Heart right ventricle (tissue), 16 donors: ENCODE measurements at regions not wholly inside any gene's neighbourhood (a gene's known extent, or its start where the extent isn't known, plus 50 kb on each side); places are given as distances from the start of the nearest gene placed in this dataset.
A peak's percentile ranks its signal among the peaks of the same experiment; 100 is the strongest.

Experiments used
- ATAC-seq, 8 donors: fragments of 200-7000 bp; cut with Tn5 transposase; one replicate each; pipeline ENCODE4 v1.9.1; 2020; ENCODE audit warnings: mild to moderate bottlenecking in 8 of 8, moderate library complexity in 8 of 8, moderate number of reproducible peaks in 1 of 8
- DNase-seq, 2 donors: peaks; one replicate each; pipeline ENCODE4 v3.0.0-alpha.2; 2020
- H3K27ac ChIP-seq, 10 donors: fragments of 200-600 bp; sonication (generic) in 2 of 10; one replicate each; pipeline versions ENCODE4 v1.5.0 to v1.8.0; 2020 to 2022; ENCODE audit warnings: mild to moderate bottlenecking in 3 of 10
- H3K27me3 ChIP-seq, 7 donors: fragments of 200-600 bp; one replicate each; pipeline ENCODE4 v1.8.0; 2021 to 2022; ENCODE audit warnings: mild to moderate bottlenecking in 2 of 7
- H3K36me3 ChIP-seq, 9 donors: fragments of 200-600 bp; sonication (generic) in 1 of 9; one replicate each; pipeline versions ENCODE4 v1.5.0 to v1.8.0; 2020 to 2022; ENCODE audit warnings: mild to moderate bottlenecking in 2 of 9
- H3K4me1 ChIP-seq, 9 donors: fragments of 200-600 bp; sonication (generic) in 1 of 9; one replicate each; pipeline versions ENCODE4 v1.5.0 to v1.8.0; 2020 to 2022; ENCODE audit warnings: mild to moderate bottlenecking in 4 of 9
- H3K4me3 ChIP-seq, 10 donors: fragments of 200-600 bp; sonication (generic) in 2 of 10; one replicate each; pipeline versions ENCODE4 v1.5.0 to v1.8.0; 2020 to 2022; ENCODE audit warnings: mild to moderate bottlenecking in 7 of 10, moderate library complexity in 2 of 10
- H3K9me3 ChIP-seq, 11 donors: fragments of 200-600 bp in 10 of 11; sonication (generic) in 2 of 11; one replicate each; pipeline versions ENCODE4 v1.5.0 to v1.8.0; 2013 to 2022; ENCODE audit warnings: mild to moderate bottlenecking in 2 of 11, control low read depth in 1 of 11, moderate library complexity in 1 of 11
- CTCF ChIP-seq, 9 donors: fragments of 200-600 bp; sonication (generic) in 2 of 9; IDR thresholded peaks; one replicate each; pipeline versions ENCODE4 v1.5.0 to v1.8.0; 2021 to 2022; ENCODE audit warnings: antibody characterized with exemption in 9 of 9, mild to moderate bottlenecking in 5 of 9, moderate library complexity in 1 of 9
- WGBS, 2 donors: extraction: QIAGEN DNeasy Blood & Tissue Kit; methylation state at CpG; one replicate each; pipeline ENCODE4 v1.1.7; 2013; ENCODE audit warnings: inconsistent platforms in 1 of 2; 5-methylcytosine and 5-hydroxymethylcytosine counted together
- intact Hi-C, 10 donors: fragments of 100-400 bp; cut with DNase I; formaldehyde crosslinking; loops; one replicate each; pipeline versions ENCODE4 v1.11.1 to v1.14.2; 2022
- donor health status: Arrhythmogenic right ventricular cardiomyopathy.
- donor health status: ischemic (EF 13 %, LVEDD 7.1; RV severe dilation, severe dysfunction).
- donor health status: healthy with polysubstance abuse.
- donor health status: DM: no; HTN: yes; CAD: no.
- donor health status: DM: no; HTN: no; CAD: no.
- donor health status: ischemic (EF 25% LVEDD 6.9; RV normal size, moderate dysfunction).
- donor health status: ischemic (EF 25% LVEDD 5.7; RV mildly dilated, moderate dysfunction).
- donor health status: healthy.
- donor health status: DM: yes; HTN: yes; CAD: no.
- donor health status: Ischemic cardiomyopathy.
- donor health status: ischemic (EF 35%, LVEDD 5.7; RV mildly dilated, moderate dysfunction).
- donor health status: nonischemic (EF 11% LVEDD 7.7; RV severe dilation, severe dysfunction).
- donor health status: DM: yes; HTN: yes; CAD: no.
- donor health status: PGD.
- donor health status: ischemic (EF 29% LVEDD 5.4; RV normal size, mild dysfunction).
- donor health status: nonischemic (EF 23%, LVEDD 6.1; RV moderate dilation, normal function).

- Histone ChIP-seq H3K4me1 (no peaks in the 10 kb centered on the region), H3K9me3 (no peaks in the 10 kb centered on the region), H3K27ac (no peak overlapping the region), H3K27me3 (no peaks in the 10 kb centered on the region), H3K36me3 (no peaks in the 10 kb centered on the region), H3K4me3 (no peak overlapping the region)
- DNase-seq (no peak), ATAC-seq (no peak)
- no peak for TF ChIP-seq CTCF (IDR thresholded peaks at IDR 0.05)
- 22 to 26% methylated on average over 1 of the region's 1 CpG for WGBS, 2 donors
- intact Hi-C loops = no loop called here
These were observed 306.9 kb downstream of the JRKL start for GRCh38 chr11:96696731-96697130.

- WGBS, 2 donors = 92 to 97% methylated on average over 3 of the region's 3 CpGs
- intact Hi-C loops = no loop called here
- no peaks in the 10 kb centered on the region for H3K27me3 ChIP-seq
These were observed 307.7 kb downstream of the JRKL start for GRCh38 chr11:96697466-96697865.

GRCh38 chr11:96704847-96705246 lies 315.0 kb downstream of the JRKL start:
- Histone ChIP-seq H3K27ac (no peak overlapping the region), H3K9me3 (no peaks in the 10 kb centered on the region), H3K4me1 (no peaks in the 10 kb centered on the region), H3K27me3 (no peaks in the 10 kb centered on the region), H3K4me3 (no peak overlapping the region), H3K36me3 (no peaks in the 10 kb centered on the region)
- 45 to 46% methylated on average over 3 of the region's 3 CpGs for WGBS, 2 donors
- peak in 2 of 9 donors; percentile 10 to 13 for TF ChIP-seq CTCF (IDR thresholded peaks at IDR 0.05)
- intact Hi-C loops = no loop called here
- ATAC-seq (no peak), DNase-seq (no peak)

More at GRCh38 chr11:96697466-96697865, 307.7 kb downstream of the JRKL start:
- H3K4me1 ChIP-seq = no peaks in the 10 kb centered on the region
- ATAC-seq = no peak
- H3K27ac ChIP-seq = no peak overlapping the region
- no peak for TF ChIP-seq CTCF (IDR thresholded peaks at IDR 0.05)
- H3K9me3 ChIP-seq = no peaks in the 10 kb centered on the region
- H3K4me3 ChIP-seq = no peak overlapping the region
- no peaks in the 10 kb centered on the region for H3K36me3 ChIP-seq
- DNase-seq = no peak

GRCh38 chr11:96706761-96707160 lies 316.9 kb downstream of the JRKL start:
- Histone ChIP-seq H3K27me3 (no peaks in the 10 kb centered on the region), H3K4me3 (no peak overlapping the region), H3K36me3 (no peaks in the 10 kb centered on the region), H3K27ac (no peak overlapping the region), H3K4me1 (no peaks in the 10 kb centered on the region), H3K9me3 (no peaks in the 10 kb centered on the region)
- ATAC-seq (no peak), DNase-seq (no peak)
- TF ChIP-seq CTCF (IDR thresholded peaks at IDR 0.05) = no peak
- intact Hi-C loops = no loop called here
- WGBS, 2 donors = 78 to 82% methylated on average over 3 of the region's 3 CpGs

GRCh38 chr11:96707273-96707672 lies 317.5 kb downstream of the JRKL start:
- TF ChIP-seq CTCF (IDR thresholded peaks at IDR 0.05) = no peak
- no peaks in the 10 kb centered on the region for H3K27me3 ChIP-seq
- H3K27ac ChIP-seq = no peak overlapping the region
- H3K9me3 ChIP-seq = no peaks in the 10 kb centered on the region
- intact Hi-C loops = no loop called here
- H3K4me1 ChIP-seq = no peaks in the 10 kb centered on the region
- DNase-seq (no peak), ATAC-seq (no peak)
- no peaks in the 10 kb centered on the region for H3K36me3 ChIP-seq
- no peak overlapping the region for H3K4me3 ChIP-seq
